GM19397 (cell line): ENCODE measurements at regions not wholly inside any gene's neighbourhood (a gene's known extent, or its start where the extent isn't known, plus 50 kb on each side); places are given as distances from the start of the nearest gene placed in this dataset.
"Not testable (repeated sequence)": the region's sequence is repeated elsewhere in the genome, so short reads cannot be mapped to it uniquely, and the experiment has no call there.

Experiments
- ATAC-seq: cut with Tn5 transposase; IDR thresholded peaks from one replicate; pipeline ENCODE4 v1.9.1; 2021; ENCODE audit warnings: mild to moderate bottlenecking, moderate library complexity; ENCODE audit not compliant: unreplicated experiment

- ATAC-seq, result no peak
These were observed 108.5 kb upstream of the IPO9 start for GRCh38 chr1:201720522-201720844.

DNA sequence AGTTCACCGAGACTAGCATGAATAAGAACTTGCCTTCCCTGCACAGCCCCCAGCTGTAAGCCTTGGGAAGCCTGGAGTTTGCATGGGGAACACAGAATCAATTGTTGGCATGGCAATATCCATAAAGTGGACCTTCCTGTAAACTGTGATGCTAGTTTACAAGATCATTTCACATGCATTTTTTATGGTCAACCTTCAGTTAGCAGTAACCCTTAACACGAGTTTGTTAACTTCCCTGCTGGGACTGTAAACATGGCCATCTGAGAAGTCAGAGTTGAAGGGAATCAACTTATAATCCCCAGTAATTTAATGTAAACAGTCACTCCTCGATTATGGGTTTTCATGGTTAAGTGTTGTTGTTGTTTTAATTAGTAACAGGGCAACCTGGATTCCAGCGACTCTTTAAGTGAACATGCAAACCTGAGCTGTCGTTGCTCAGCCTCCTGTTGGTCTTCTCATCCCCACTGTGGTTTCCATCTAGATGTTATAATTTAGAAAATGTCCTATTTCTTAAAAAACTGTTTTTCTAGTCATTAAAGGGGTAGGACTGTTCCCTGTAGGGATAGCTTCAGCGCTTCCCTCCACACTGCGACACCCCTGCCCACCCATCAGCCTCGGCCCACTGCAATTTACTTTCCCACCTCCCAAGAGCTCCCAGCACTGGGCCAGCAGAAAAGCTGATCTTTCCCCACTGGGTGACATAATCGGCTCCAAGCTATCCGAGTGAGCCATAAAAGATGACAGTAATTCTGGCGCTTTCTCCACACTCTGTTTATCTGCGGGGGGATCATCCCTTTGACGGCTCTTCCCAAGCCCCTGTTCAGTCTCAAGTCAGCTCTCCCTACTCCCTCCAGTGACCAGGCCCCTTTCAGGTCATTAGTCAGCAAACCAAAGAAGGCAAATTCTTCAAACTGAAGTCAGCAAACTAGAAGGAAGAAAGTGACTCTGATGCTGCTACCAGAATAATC, 107.6 kb upstream of the IPO9 start:
- ATAC-seq, result no peak

DNA sequence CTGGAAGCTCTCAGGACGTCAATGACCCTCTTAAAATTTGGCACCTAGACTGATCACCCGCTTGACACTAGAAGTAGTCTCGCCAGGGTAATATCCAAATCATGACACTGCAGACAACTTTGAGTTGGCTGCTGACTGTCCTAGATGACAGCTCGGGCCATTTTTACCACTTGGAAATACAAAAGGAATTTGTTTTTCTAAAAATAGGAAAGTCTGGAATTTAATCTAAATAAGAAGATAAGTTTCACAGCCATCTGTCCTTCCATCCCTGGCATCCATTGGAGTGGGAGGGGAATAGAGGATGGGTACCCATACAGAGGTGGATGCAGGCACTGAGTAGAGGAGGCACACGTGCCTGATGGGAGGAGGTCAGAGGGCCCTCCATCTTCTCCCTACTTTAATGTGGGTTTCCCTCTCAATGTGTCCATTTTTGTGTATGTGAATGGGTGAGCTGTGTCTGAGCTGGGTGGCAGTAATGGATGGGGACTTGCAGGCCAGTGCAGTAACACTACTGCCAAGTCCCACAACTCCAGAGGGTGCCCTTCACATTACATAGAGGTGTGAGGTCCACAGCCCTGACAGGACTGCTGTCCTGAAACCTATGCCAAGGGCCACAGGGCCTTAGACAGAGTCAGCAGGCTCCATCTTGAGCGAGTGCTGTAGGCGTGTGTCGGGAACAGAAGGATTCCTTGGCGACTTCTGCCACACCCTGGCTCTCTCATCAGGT, 104.8 kb upstream of the IPO9 start:
- ATAC-seq, result no peak

- ATAC-seq, result no peak
These were observed 104.2 kb upstream of the IPO9 start for GRCh38 chr1:201724766-201725118.

DNA sequence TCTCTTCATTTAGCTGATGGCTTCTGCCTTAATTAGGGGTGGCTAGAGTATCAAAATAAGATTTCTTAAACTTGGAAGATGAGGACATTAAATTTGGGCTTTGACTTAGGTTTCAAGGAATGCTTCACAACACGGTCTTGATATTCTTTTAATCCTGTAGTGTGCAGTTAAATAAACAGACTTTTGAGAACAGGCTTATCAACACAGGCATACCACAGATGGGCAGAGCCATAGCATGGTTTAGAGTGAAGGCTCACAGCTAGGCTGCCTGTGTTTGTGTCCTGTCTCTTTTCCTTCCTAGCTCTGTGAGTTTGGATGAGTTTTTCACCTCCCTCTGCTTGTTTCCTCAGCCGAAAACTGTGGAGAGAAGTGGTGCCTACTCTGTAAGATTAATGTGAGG, 102.3 kb upstream of the IPO9 start:
- no peak for ATAC-seq

DNA sequence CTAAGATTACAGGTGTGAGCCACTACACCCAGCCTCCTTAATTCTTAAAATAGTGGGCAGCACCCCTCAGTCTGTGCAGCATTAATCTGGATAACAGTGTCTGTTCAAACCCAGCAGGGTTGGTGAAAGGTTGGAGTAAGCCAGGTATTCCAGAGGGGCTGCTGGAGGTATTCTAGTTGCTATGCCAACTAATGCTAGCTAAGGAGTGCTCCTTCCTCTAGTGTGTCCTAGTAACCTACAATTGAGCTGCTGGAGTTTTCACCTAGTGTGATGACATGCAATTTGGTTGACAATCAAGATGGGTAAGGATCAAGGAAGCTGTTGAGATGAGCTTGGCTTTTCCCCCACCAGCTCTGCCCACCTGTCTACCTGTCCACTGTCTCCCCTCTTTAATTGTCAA, 100.2 kb upstream of the IPO9 start:
- no peak for ATAC-seq

DNA sequence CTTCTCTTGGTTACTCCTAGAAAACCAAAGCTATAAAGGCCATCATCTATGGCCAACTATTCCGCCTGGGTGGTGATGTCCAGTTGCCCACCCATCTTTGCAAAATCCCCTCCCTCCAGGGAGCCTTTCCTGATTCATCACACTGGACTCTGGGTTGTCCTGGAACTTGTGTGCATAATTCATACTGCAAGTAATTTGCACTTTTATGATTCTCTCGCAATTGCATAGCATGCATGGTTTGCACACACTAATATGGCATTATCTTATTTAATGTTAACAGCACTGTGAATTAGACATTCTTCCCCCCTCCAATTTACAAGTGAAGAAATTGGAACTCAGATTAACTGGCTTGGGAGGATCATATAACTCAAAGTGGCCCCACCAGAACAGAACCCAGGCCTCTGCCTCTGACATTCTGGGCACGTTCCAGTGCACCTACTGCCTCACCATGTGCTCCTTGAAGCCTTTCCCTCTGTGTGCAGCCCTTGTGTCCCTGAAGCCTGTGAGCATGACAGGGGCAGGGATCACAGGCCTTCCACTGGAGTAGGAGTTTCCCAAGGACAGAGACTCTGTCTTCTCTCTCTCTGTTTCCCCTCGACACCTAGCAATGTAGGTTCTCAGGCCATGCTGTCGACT, 98.9 kb upstream of the IPO9 start:
- ATAC-seq, result no peak

- no peak for ATAC-seq
These were observed 98.3 kb upstream of the IPO9 start for GRCh38 chr1:201730611-201731010.

GRCh38 chr1:201731142-201731541, 97.8 kb upstream of the IPO9 start:
- ATAC-seq, result no peak

DNA sequence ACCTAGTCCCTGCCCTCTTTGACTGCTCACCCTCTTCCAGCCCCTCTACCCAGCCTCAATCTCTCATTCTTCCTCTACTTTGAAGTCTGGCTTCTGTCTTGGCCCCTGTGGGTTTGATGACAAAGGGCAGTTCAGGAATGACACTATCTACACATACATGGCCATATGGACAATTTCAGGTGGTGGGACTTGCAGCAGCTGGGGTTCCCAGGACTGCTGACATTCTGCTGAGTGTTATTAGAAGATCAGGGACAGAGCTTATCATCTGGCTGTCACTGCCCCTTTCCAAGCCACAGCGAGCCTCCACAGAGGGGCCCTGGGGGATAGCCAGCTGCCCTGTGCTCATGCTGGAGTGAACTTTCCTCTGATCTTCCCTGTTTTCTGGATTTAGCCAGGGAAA, 97.4 kb upstream of the IPO9 start:
- no peak for ATAC-seq

- no peak for ATAC-seq
These were observed 96.6 kb upstream of the IPO9 start for GRCh38 chr1:201732351-201732750.

DNA sequence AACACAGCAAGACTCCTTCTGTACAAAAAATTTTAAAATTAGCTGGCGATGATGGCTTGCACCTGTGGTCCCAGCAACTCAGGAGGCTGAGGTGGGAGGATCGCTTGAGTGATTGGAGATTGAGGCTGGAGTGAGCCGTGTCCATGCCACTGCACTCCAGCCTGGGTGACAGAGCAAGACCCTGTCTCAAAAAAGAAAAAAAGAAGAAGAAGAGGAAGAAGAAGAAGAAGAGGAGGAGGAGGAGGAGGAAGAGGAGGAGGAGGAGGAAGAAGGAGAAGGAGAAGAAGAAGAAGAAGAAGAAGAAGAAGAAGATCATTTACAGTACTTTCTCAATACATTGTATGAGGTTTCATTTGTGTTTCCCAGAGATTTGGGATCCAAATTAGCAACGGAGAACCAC, 94.7 kb upstream of the IPO9 start:
- ATAC-seq, result not testable (repeated sequence)

GRCh38 chr1:201734786-201735185, 94.2 kb upstream of the IPO9 start:
- no peak for ATAC-seq

- no peak for ATAC-seq
These were observed 92.1 kb upstream of the IPO9 start for GRCh38 chr1:201736707-201737320.

DNA sequence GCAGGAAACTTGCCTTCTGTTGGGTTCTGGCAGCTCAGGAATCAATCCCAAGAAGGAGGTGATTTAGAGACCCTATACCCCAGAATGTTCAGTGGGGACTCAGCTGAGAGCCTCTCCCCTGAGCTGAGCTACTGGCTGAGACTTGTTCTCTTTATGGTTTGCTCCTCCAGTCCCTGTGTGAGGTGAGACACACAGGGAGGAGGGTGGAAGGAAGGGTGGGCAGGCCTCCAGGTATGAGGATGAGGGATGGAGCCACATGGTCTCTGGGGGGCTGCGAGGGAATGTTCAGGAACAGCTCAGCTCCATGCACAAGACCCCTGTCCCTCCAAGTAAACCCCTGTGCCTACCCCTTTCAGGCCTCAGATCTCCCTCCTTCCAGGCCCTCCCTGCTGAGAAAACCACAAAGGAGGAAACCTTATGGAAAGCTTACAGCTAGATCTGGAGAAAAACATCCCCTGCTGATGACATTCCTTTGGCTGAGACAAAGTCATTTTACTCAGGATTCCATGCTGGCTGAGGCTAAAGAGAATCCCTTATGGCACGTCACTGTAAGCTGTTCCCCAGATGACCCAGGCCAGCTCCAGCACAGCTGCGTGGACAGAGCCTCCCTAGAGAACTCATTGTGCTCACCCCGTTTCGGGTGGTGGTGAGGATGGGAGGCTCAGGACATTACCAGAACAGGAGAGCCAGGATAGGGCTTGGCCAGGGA, 91.5 kb upstream of the IPO9 start:
- ATAC-seq, result no peak

DNA sequence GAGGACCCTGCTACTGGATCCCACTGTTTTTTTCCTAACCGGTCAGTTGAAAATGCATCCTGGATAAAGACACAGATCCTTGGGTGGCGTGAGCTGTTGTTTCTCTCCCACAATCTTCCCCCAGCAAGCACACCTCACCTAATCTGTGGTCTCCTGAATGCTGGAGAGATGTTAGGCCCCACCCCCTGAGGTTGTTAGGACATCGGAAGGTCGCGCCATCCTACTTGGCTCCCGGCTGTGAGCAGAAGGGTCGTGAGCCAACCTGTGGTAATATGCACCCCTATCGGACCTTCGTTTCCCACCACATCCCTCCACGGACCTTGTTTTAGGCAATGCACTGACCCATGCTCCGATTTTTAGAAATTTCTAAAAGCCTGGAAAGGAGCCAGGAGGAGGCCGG, 89.9 kb upstream of the IPO9 start:
- no peak for ATAC-seq

DNA sequence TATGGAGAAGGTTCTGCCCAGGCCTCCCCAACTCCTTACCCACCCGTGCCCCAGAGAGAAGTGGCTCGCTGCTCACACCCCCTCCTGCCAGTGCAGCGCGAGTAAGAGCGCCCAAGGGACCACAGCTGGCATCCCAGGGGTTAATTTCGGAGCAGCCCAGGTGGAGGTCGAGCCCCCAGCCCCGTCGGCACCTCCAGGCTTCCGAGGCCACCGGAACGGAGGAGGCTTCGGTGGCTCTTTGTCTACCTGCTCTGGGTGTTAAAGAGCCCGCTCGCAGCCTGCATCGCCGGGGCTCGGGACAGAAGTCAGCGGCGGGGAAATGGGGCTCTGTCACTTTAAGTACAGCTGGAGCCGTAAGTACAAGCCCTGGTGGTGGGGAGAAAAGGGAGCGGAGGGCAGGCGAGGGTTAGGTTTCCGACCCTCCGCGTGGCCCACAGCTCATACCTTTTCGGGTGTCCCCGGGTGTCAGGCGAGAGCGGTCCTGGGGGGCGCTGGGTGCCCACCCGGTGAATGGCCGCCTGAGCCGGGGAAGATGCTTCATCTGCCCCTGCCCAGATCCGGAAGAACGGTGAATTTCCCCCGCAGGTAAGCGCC, 89.4 kb upstream of the IPO9 start:
- no peak for ATAC-seq

DNA sequence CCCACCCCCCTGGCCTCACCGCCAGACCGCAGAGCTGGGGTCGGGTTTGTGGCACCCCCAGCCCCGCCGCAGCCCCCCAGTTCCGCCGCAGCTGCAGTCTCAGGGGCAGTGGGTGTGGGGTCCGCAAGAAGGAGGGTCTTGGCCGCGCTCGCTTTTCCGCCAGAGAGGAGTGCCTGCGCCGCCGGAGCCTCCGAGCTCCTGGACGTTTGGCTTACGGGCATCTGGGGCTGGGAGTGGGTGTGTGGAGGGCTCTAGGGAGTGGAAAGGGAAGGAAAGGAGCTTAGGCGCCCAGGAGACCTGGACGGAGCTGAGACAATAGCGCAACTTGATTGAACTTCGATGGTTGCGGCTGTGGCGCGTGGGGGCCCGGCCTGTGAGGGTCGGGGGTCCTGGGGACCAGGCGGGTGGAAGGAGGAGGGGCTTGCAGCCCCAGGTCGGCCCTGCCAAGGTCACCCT, 88.8 kb upstream of the IPO9 start:
- no peak for ATAC-seq

GRCh38 chr1:201740670-201741111, 88.3 kb upstream of the IPO9 start:
- ATAC-seq, result no peak

DNA sequence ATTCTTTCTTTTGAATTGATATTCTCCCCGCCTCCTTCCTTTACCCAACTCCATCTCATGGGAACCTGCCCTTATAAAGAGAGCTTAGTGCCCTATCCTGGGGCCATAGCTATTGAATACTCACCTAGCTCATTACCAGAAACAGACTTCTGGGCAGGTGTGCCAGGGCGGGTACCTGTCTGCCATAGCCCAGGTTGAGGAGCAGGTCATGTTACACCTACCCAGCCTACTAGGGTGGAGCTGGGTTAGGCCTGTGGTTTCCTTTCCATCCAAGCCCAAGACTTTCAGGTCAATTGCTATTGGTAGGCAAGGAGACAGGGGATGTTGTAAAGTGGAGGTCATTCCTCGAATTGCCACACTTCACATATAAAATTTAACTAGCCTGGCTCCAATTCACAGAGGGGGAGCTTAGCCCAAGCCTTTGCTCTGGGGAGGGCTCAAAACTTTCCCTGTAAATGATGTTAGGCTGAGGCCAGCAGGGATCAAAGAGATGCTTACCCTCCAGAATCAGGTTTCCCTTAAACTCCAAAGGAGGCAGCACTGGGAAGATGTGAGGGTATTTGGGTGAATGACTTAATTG, 87.1 kb upstream of the IPO9 start:
- ATAC-seq, result no peak
